Neural cell (in vitro differentiated cells): ENCODE measurements at regions not wholly inside any gene's neighbourhood (a gene's known extent, or its start where the extent isn't known, plus 50 kb on each side); places are given as distances from the start of the nearest gene placed in this dataset.

Experiments used
- CTCF ChIP-seq: fragments of 450-650 bp; IDR thresholded peaks from 2 replicates; pipeline ENCODE4 v1.5.1; 2014; ENCODE audit warnings: antibody characterized with exemption, mild to moderate bottlenecking, moderate library complexity; ENCODE audit not compliant: poor library complexity, severe bottlenecking
- TAF1 ChIP-seq: IDR thresholded peaks from 2 replicates; pipeline ENCODE4 v1.6.1; 2012; ENCODE audit warnings: low read depth

GRCh38 chr5:67481362-67481761 is 284.8 kb upstream of the CD180 start:
- TF ChIP-seq CTCF: no peak
- TF ChIP-seq TAF1: no peak
